ENCODE measurements at regions not wholly inside any gene's neighbourhood (a gene's known extent, or its start where the extent isn't known, plus 50 kb on each side); places are given as distances from the start of the nearest gene placed in this dataset.

GRCh38 chr6:91443405-91443804 lies 856.5 kb upstream of the MAP3K7 start:
- no peaks in the 10 kb centered on the region for H3K36me3 Mint-ChIP-seq
- H3K4me3 Mint-ChIP-seq: no peak overlapping the region
- no peak for ATAC-seq

GRCh38 chr6:91442342-91442741 lies 855.5 kb upstream of the MAP3K7 start:
- peaks cover 8% of the 10 kb centered on the region for H3K9me3 Mint-ChIP-seq
- no peak overlapping the region for H3K27ac Mint-ChIP-seq
- ATAC-seq (no peak), DNase-seq (ENCODE audit: low spot score) (no peak)
- peaks cover 13 to 15% of the 10 kb centered on the region in 2 donors for H3K4me1 Mint-ChIP-seq (ENCODE audit: low read depth in 2 of 2)
- no peaks in the 10 kb centered on the region for H3K27me3 Mint-ChIP-seq
- H3K36me3 Mint-ChIP-seq: no peaks in the 10 kb centered on the region
- peak overlapping the region; percentile 13 for H3K4me3 Mint-ChIP-seq

More at GRCh38 chr6:91443405-91443804, 856.5 kb upstream of the MAP3K7 start:
- DNase-seq (ENCODE audit: low spot score): no peak
- H3K4me1 Mint-ChIP-seq (ENCODE audit: low read depth in 2 of 2): peaks cover 11 to 15% of the 10 kb centered on the region in 2 donors
- H3K27ac Mint-ChIP-seq: no peak overlapping the region
- peaks cover 8% of the 10 kb centered on the region for H3K9me3 Mint-ChIP-seq
- no peaks in the 10 kb centered on the region for H3K27me3 Mint-ChIP-seq

GRCh38 chr6:91438570-91438969 lies 851.7 kb upstream of the MAP3K7 start:
- ATAC-seq: no peak
- no peak for DNase-seq (ENCODE audit: low spot score)
- H3K27me3 Mint-ChIP-seq: no peaks in the 10 kb centered on the region
- H3K4me1 Mint-ChIP-seq (ENCODE audit: low read depth in 2 of 2): peaks cover 15 to 17% of the 10 kb centered on the region in 2 donors
- peaks cover 9% of the 10 kb centered on the region for H3K9me3 Mint-ChIP-seq
- H3K4me3 Mint-ChIP-seq: no peak overlapping the region
- H3K36me3 Mint-ChIP-seq: no peaks in the 10 kb centered on the region
- H3K27ac Mint-ChIP-seq: no peak overlapping the region

- no peak for DNase-seq (ENCODE audit: low spot score)
- no peak for ATAC-seq
- Mint-ChIP-seq H3K27ac (no peak overlapping the region), H3K4me3 (no peak overlapping the region), H3K27me3 (no peaks in the 10 kb centered on the region), H3K36me3 (no peaks in the 10 kb centered on the region), H3K4me1 (ENCODE audit: low read depth in 2 of 2) (peaks cover 6 to 15% of the 10 kb centered on the region in 2 donors), H3K9me3 (peaks cover 12% of the 10 kb centered on the region)
Measured at GRCh38 chr6:91437315-91437729, 850.5 kb upstream of the MAP3K7 start.

- H3K27ac Mint-ChIP-seq: no peak overlapping the region
- peaks cover 0 to 12% of the 10 kb centered on the region in 2 donors for H3K4me1 Mint-ChIP-seq (ENCODE audit: low read depth in 2 of 2)
- no peaks in the 10 kb centered on the region for H3K27me3 Mint-ChIP-seq
- no peak for DNase-seq (ENCODE audit: low spot score)
- H3K9me3 Mint-ChIP-seq: peaks cover 12% of the 10 kb centered on the region
- no peak for ATAC-seq
- no peaks in the 10 kb centered on the region for H3K36me3 Mint-ChIP-seq
- no peak overlapping the region for H3K4me3 Mint-ChIP-seq
Measured at GRCh38 chr6:91436448-91436847, 849.6 kb upstream of the MAP3K7 start.

GRCh38 chr6:91435630-91436029 lies 848.8 kb upstream of the MAP3K7 start:
- H3K4me3 Mint-ChIP-seq: no peak overlapping the region
- no peaks in the 10 kb centered on the region for H3K36me3 Mint-ChIP-seq
- ATAC-seq (no peak), DNase-seq (ENCODE audit: low spot score) (no peak)
- H3K27ac Mint-ChIP-seq: no peak overlapping the region
- H3K9me3 Mint-ChIP-seq: peaks cover 7% of the 10 kb centered on the region
- H3K4me1 Mint-ChIP-seq (ENCODE audit: low read depth in 2 of 2): peaks cover 0 to 12% of the 10 kb centered on the region in 2 donors
- no peaks in the 10 kb centered on the region for H3K27me3 Mint-ChIP-seq

GRCh38 chr6:91434576-91434975 lies 847.7 kb upstream of the MAP3K7 start:
- no peak overlapping the region for H3K27ac Mint-ChIP-seq
- H3K9me3 Mint-ChIP-seq: peaks cover 7% of the 10 kb centered on the region
- DNase-seq (ENCODE audit: low spot score) (no peak), ATAC-seq (no peak)
- peaks cover 0 to 7% of the 10 kb centered on the region in 2 donors for H3K4me1 Mint-ChIP-seq (ENCODE audit: low read depth in 2 of 2)
- no peaks in the 10 kb centered on the region for H3K27me3 Mint-ChIP-seq
- H3K36me3 Mint-ChIP-seq: no peaks in the 10 kb centered on the region
- no peak overlapping the region for H3K4me3 Mint-ChIP-seq

- Mint-ChIP-seq H3K4me1 (ENCODE audit: low read depth in 2 of 2) (peaks cover 0 to 5% of the 10 kb centered on the region in 2 donors), H3K36me3 (no peaks in the 10 kb centered on the region), H3K27ac (no peak overlapping the region), H3K4me3 (no peak overlapping the region), H3K9me3 (peaks cover 7% of the 10 kb centered on the region), H3K27me3 (no peaks in the 10 kb centered on the region)
- DNase-seq (ENCODE audit: low spot score) (no peak), ATAC-seq (no peak)
Measured at GRCh38 chr6:91433660-91434534, 847.0 kb upstream of the MAP3K7 start.

- no peak for ATAC-seq
- no peaks in the 10 kb centered on the region for H3K4me1 Mint-ChIP-seq (ENCODE audit: low read depth in 2 of 2)
- no peaks in the 10 kb centered on the region for H3K36me3 Mint-ChIP-seq
- H3K27ac Mint-ChIP-seq: no peak overlapping the region
- peaks cover 7% of the 10 kb centered on the region for H3K9me3 Mint-ChIP-seq
- no peak overlapping the region for H3K4me3 Mint-ChIP-seq
- DNase-seq (ENCODE audit: low spot score): no peak
- H3K27me3 Mint-ChIP-seq: no peaks in the 10 kb centered on the region
Measured at GRCh38 chr6:91428953-91429560, 842.2 kb upstream of the MAP3K7 start.

- H3K27me3 Mint-ChIP-seq: no peaks in the 10 kb centered on the region
- peaks cover 3% of the 10 kb centered on the region for H3K9me3 Mint-ChIP-seq
- DNase-seq (ENCODE audit: low spot score): no peak
- no peak overlapping the region for H3K4me3 Mint-ChIP-seq
- no peaks in the 10 kb centered on the region for H3K36me3 Mint-ChIP-seq
- no peaks in the 10 kb centered on the region for H3K4me1 Mint-ChIP-seq (ENCODE audit: low read depth in 2 of 2)
- H3K27ac Mint-ChIP-seq: no peak overlapping the region
- no peak for ATAC-seq
Measured at GRCh38 chr6:91428296-91428695, 841.4 kb upstream of the MAP3K7 start.

GRCh38 chr6:91420243-91420642 lies 833.4 kb upstream of the MAP3K7 start:
- no peaks in the 10 kb centered on the region for H3K4me1 Mint-ChIP-seq (ENCODE audit: low read depth in 2 of 2)
- peaks cover 5% of the 10 kb centered on the region for H3K36me3 Mint-ChIP-seq
- H3K27ac Mint-ChIP-seq: no peak overlapping the region
- no peak overlapping the region for H3K4me3 Mint-ChIP-seq
- H3K9me3 Mint-ChIP-seq: peaks cover 14% of the 10 kb centered on the region
- H3K27me3 Mint-ChIP-seq: no peaks in the 10 kb centered on the region
- ATAC-seq (no peak), DNase-seq (ENCODE audit: low spot score) (no peak)

GRCh38 chr6:91415031-91415605 lies 828.2 kb upstream of the MAP3K7 start:
- ATAC-seq (no peak), DNase-seq (ENCODE audit: low spot score) (no peak)
- Mint-ChIP-seq H3K4me1 (ENCODE audit: low read depth in 2 of 2) (no peaks in the 10 kb centered on the region), H3K4me3 (no peak overlapping the region), H3K36me3 (peaks cover 5% of the 10 kb centered on the region), H3K27ac (no peak overlapping the region), H3K27me3 (no peaks in the 10 kb centered on the region), H3K9me3 (peaks cover 6% of the 10 kb centered on the region)

- H3K36me3 Mint-ChIP-seq: no peaks in the 10 kb centered on the region
- H3K4me1 Mint-ChIP-seq (ENCODE audit: low read depth in 2 of 2): no peaks in the 10 kb centered on the region
- peaks cover 2% of the 10 kb centered on the region for H3K9me3 Mint-ChIP-seq
- DNase-seq (ENCODE audit: low spot score) (no peak), ATAC-seq (no peak)
- H3K4me3 Mint-ChIP-seq: no peak overlapping the region
- H3K27me3 Mint-ChIP-seq: no peaks in the 10 kb centered on the region
- no peak overlapping the region for H3K27ac Mint-ChIP-seq
Measured at GRCh38 chr6:91412532-91412931, 825.7 kb upstream of the MAP3K7 start.

GRCh38 chr6:91407706-91408105 lies 820.8 kb upstream of the MAP3K7 start:
- Mint-ChIP-seq H3K36me3 (no peaks in the 10 kb centered on the region), H3K9me3 (peaks cover 12% of the 10 kb centered on the region), H3K4me3 (no peak overlapping the region), H3K4me1 (ENCODE audit: low read depth in 2 of 2) (no peaks in the 10 kb centered on the region), H3K27me3 (no peaks in the 10 kb centered on the region), H3K27ac (no peak overlapping the region)
- DNase-seq (ENCODE audit: low spot score) (no peak), ATAC-seq (no peak)

All from natural killer cell treated with Interleukin-12 subunit alpha and Interleukin-12 subunit beta and Interleukin-15 and Interleukin-18, amount 100 ng/mL, for 72 hours (primary cell).